ENCODE measurements at regions not wholly inside any gene's neighbourhood (a gene's known extent, or its start where the extent isn't known, plus 50 kb on each side); places are given as distances from the start of the nearest gene placed in this dataset.

GRCh38 chr1:222204475-222204874 lies 343.4 kb downstream of the HHIPL2 start:
- DNase-seq = no peak
- intact Hi-C loops (cut with DNase I; ENCODE audit: low total_unique reads) (no loop called here), in situ Hi-C loops (cut with MboI; ENCODE audit: low pct_ligation_motif_present in 1 of 4, low pct_unique_long_range_greater_than_20kb in 1 of 4, low sequenced_read_pairs in 3 of 4) (no loop called here)
- Histone ChIP-seq H3K36me3 (no peaks in the 10 kb centered on the region), H3K27ac (no peak overlapping the region), H3K9me3 (no peaks in the 10 kb centered on the region), H3K4me1 (no peaks in the 10 kb centered on the region), H3K4me3 (no peak overlapping the region), H3K27me3 (no peaks in the 10 kb centered on the region)
- 69 to 82% methylated on average over 3 of the region's 3 CpGs for WGBS, 2 donors (ENCODE audit: low coverage in 1 of 2)
- no peak for TF ChIP-seq EP300 (IDR thresholded peaks at IDR 0.05; ENCODE audit: low read depth)
- no peak for TF ChIP-seq CTCF (IDR thresholded peaks at IDR 0.05)
- TF ChIP-seq POLR2A (IDR thresholded peaks at IDR 0.05) = no peak
- TF ChIP-seq POLR2AphosphoS5 (IDR thresholded peaks at IDR 0.05) = no peak

GRCh38 chr1:222202831-222203230 lies 345.1 kb downstream of the HHIPL2 start:
- no peaks in the 10 kb centered on the region for H3K36me3 ChIP-seq
- no peaks in the 10 kb centered on the region for H3K27me3 ChIP-seq
- DNase-seq = no peak
- WGBS, 2 donors (ENCODE audit: low coverage in 1 of 2) = 38 to 72% methylated on average over 1 to 2 of the region's 2 CpGs
- no peaks in the 10 kb centered on the region for H3K4me1 ChIP-seq
- no peaks in the 10 kb centered on the region for H3K9me3 ChIP-seq
- no peak overlapping the region for H3K27ac ChIP-seq
- intact Hi-C loops (cut with DNase I; ENCODE audit: low total_unique reads) = no loop called here
- H3K4me3 ChIP-seq = no peak overlapping the region
- in situ Hi-C loops (cut with MboI; ENCODE audit: low pct_ligation_motif_present in 1 of 4, low pct_unique_long_range_greater_than_20kb in 1 of 4, low sequenced_read_pairs in 3 of 4) = no loop called here
- TF ChIP-seq POLR2A (IDR thresholded peaks at IDR 0.05) (no peak), EP300 (IDR thresholded peaks at IDR 0.05; ENCODE audit: low read depth) (no peak), CTCF (IDR thresholded peaks at IDR 0.05) (no peak)

- 80 to 83% methylated on average over 2 to 4 of the region's 4 CpGs for WGBS, 2 donors (ENCODE audit: low coverage in 1 of 2)
- in situ Hi-C loops (cut with MboI; ENCODE audit: low pct_ligation_motif_present in 1 of 4, low pct_unique_long_range_greater_than_20kb in 1 of 4, low sequenced_read_pairs in 3 of 4) = no loop called here
- Histone ChIP-seq H3K36me3 (no peaks in the 10 kb centered on the region), H3K4me3 (no peak overlapping the region), H3K27me3 (no peaks in the 10 kb centered on the region), H3K27ac (no peak overlapping the region), H3K9me3 (no peaks in the 10 kb centered on the region), H3K4me1 (no peaks in the 10 kb centered on the region)
- TF ChIP-seq POLR2A (IDR thresholded peaks at IDR 0.05) (no peak), POLR2AphosphoS5 (IDR thresholded peaks at IDR 0.05) (no peak), CTCF (IDR thresholded peaks at IDR 0.05) (no peak), EP300 (IDR thresholded peaks at IDR 0.05; ENCODE audit: low read depth) (no peak)
- no peak for DNase-seq
- intact Hi-C loops (cut with DNase I; ENCODE audit: low total_unique reads) = no loop called here
Observed at GRCh38 chr1:222196736-222197135, 351.2 kb downstream of the HHIPL2 start.

- no peaks in the 10 kb centered on the region for H3K27me3 ChIP-seq
- in situ Hi-C loops (cut with MboI; ENCODE audit: low pct_ligation_motif_present in 1 of 4, low pct_unique_long_range_greater_than_20kb in 1 of 4, low sequenced_read_pairs in 3 of 4) = no loop called here
- H3K4me3 ChIP-seq = no peak overlapping the region
- intact Hi-C loops (cut with DNase I; ENCODE audit: low total_unique reads) = no loop called here
- H3K36me3 ChIP-seq = no peaks in the 10 kb centered on the region
- no peaks in the 10 kb centered on the region for H3K9me3 ChIP-seq
- H3K4me1 ChIP-seq = no peaks in the 10 kb centered on the region
- H3K27ac ChIP-seq = no peak overlapping the region
- TF ChIP-seq POLR2A (IDR thresholded peaks at IDR 0.05) = no peak
- TF ChIP-seq CTCF (IDR thresholded peaks at IDR 0.05) = no peak
- TF ChIP-seq POLR2AphosphoS5 (IDR thresholded peaks at IDR 0.05) = no peak
- TF ChIP-seq EP300 (IDR thresholded peaks at IDR 0.05; ENCODE audit: low read depth) = no peak
- DNase-seq = no peak
Observed at GRCh38 chr1:222196288-222196687, 351.6 kb downstream of the HHIPL2 start.
